ENCODE measurements at regions not wholly inside any gene's neighbourhood (a gene's known extent, or its start where the extent isn't known, plus 50 kb on each side); places are given as distances from the start of the nearest gene placed in this dataset.

- no peak for DNase-seq (ENCODE audit: low read depth)
- TF ChIP-seq CTCF (IDR thresholded peaks at IDR 0.05; ENCODE audit: low read depth, low read length, missing control alignments), result no peak
- in situ Hi-C loops (cut with HindIII; ENCODE audit: low sequenced_read_pairs), result no loop called here
- no peak overlapping the region for H3K4me3 ChIP-seq (ENCODE audit: low read depth, low read length)
Measured at GRCh38 chr18:47749600-47749973, 180.9 kb downstream of the SMAD2 start.

- in situ Hi-C loops (cut with HindIII; ENCODE audit: low sequenced_read_pairs), result no loop called here
- H3K4me3 ChIP-seq (ENCODE audit: low read depth, low read length), result peak overlapping the region; percentile 33
- DNase-seq (ENCODE audit: low read depth), result no peak
- TF ChIP-seq CTCF (IDR thresholded peaks at IDR 0.05; ENCODE audit: low read depth, low read length, missing control alignments), result peak; percentile 84
Measured at GRCh38 chr18:47748847-47749599, 181.4 kb downstream of the SMAD2 start.

GRCh38 chr18:47748093-47748796, 182.2 kb downstream of the SMAD2 start:
- no peak overlapping the region for H3K4me3 ChIP-seq (ENCODE audit: low read depth, low read length)
- in situ Hi-C loops (cut with HindIII; ENCODE audit: low sequenced_read_pairs), result no loop called here

GRCh38 chr18:47747260-47747795, 183.1 kb downstream of the SMAD2 start:
- TF ChIP-seq CTCF (IDR thresholded peaks at IDR 0.05; ENCODE audit: low read depth, low read length, missing control alignments), result no peak
- DNase-seq (ENCODE audit: low read depth), result no peak
- in situ Hi-C loops (cut with HindIII; ENCODE audit: low sequenced_read_pairs), result no loop called here
- H3K4me3 ChIP-seq (ENCODE audit: low read depth, low read length), result no peak overlapping the region

More at GRCh38 chr18:47748093-47748796, 182.2 kb downstream of the SMAD2 start:
- DNase-seq (ENCODE audit: low read depth), result no peak
- no peak for TF ChIP-seq CTCF (IDR thresholded peaks at IDR 0.05; ENCODE audit: low read depth, low read length, missing control alignments)

GRCh38 chr18:47746615-47747014, 183.8 kb downstream of the SMAD2 start:
- in situ Hi-C loops (cut with HindIII; ENCODE audit: low sequenced_read_pairs), result no loop called here
- no peak for DNase-seq (ENCODE audit: low read depth)
- TF ChIP-seq CTCF (IDR thresholded peaks at IDR 0.05; ENCODE audit: low read depth, low read length, missing control alignments), result no peak
- H3K4me3 ChIP-seq (ENCODE audit: low read depth, low read length), result no peak overlapping the region

GRCh38 chr18:47745227-47745626, 185.2 kb downstream of the SMAD2 start:
- no peak for TF ChIP-seq CTCF (IDR thresholded peaks at IDR 0.05; ENCODE audit: low read depth, low read length, missing control alignments)
- DNase-seq (ENCODE audit: low read depth), result no peak
- H3K4me3 ChIP-seq (ENCODE audit: low read depth, low read length), result no peak overlapping the region
- in situ Hi-C loops (cut with HindIII; ENCODE audit: low sequenced_read_pairs), result no loop called here

All from astrocyte of the cerebellum (primary cell).